Common myeloid progenitor, CD34-positive (primary cell): ENCODE measurements at regions not wholly inside any gene's neighbourhood (a gene's known extent, or its start where the extent isn't known, plus 50 kb on each side); places are given as distances from the start of the nearest gene placed in this dataset.

Experiments
- CTCF ChIA-PET: fragments of 350-600 bp; sonication (Branson Sonifier 250); formaldehyde crosslinking; loops from one replicate; lab custom pipeline; 2021; ENCODE audit warnings: antibody characterized with exemption; lab: Charles Lee
- POLR2A ChIA-PET: fragments of 350-600 bp; sonication (Branson Sonifier 250); formaldehyde crosslinking; loops from one replicate; lab custom pipeline; 2021; ENCODE audit warnings: antibody characterized with exemption; lab: Charles Lee
- DNase-seq, 3 donors: peaks; one replicate each; pipeline versions ENCODE4 v3.0.0 to v3.0.0-alpha.2; 2013
- H3K27ac ChIP-seq, 2 experiments: 1 replicate in 1 of 2; 2 replicates in 1 of 2; pipeline ENCODE4 v1.7.0; 2013; ENCODE audit warnings: inconsistent platforms in 2 of 2, low read length in 2 of 2, mild to moderate bottlenecking in 2 of 2, low read depth in 1 of 2, moderate library complexity in 1 of 2; ENCODE audit not compliant: severe bottlenecking in 2 of 2, insufficient read depth in 1 of 2, poor library complexity in 1 of 2
- H3K27me3 ChIP-seq, 5 experiments: replicated peaks in 2 of 5; 1 replicate in 3 of 5; 2 replicates in 2 of 5; pipeline versions ENCODE4 v1.6.1 to v1.7.0; 2013; ENCODE audit warnings: low read length in 4 of 5, mild to moderate bottlenecking in 2 of 5, moderate library complexity in 2 of 5, inconsistent platforms in 1 of 5; ENCODE audit not compliant: insufficient read depth in 5 of 5, control insufficient read depth in 4 of 5
- H3K36me3 ChIP-seq, 4 experiments: 1 replicate in 2 of 4; 2 replicates in 2 of 4; pipeline versions ENCODE4 v1.6.1 to v1.7.0; 2013; ENCODE audit warnings: low read length in 3 of 4, control low read depth in 1 of 4, mild to moderate bottlenecking in 1 of 4; ENCODE audit not compliant: control insufficient read depth in 4 of 4, insufficient read depth in 4 of 4
- H3K4me1 ChIP-seq, 4 experiments: 1 replicate in 3 of 4; 2 replicates in 1 of 4; pipeline versions ENCODE4 v1.6.1 to v1.7.1; 2013; ENCODE audit warnings: low read length in 3 of 4, mild to moderate bottlenecking in 3 of 4, control low read depth in 1 of 4, inconsistent platforms in 1 of 4, moderate library complexity in 1 of 4; ENCODE audit not compliant: control insufficient read depth in 4 of 4, insufficient read depth in 4 of 4; ENCODE audit errors: control extremely low read depth in 1 of 4
- H3K4me3 ChIP-seq, 7 experiments: 1 replicate in 4 of 7; 2 replicates in 3 of 7; pipeline versions ENCODE4 v1.5.1 to v1.7.0; 2013; ENCODE audit warnings: mild to moderate bottlenecking in 7 of 7, low read length in 6 of 7, moderate library complexity in 6 of 7, inconsistent platforms in 2 of 7, low read depth in 2 of 7, control low read depth in 1 of 7; ENCODE audit not compliant: insufficient read depth in 4 of 7, control insufficient read depth in 1 of 7; ENCODE audit errors: extremely low read depth in 1 of 7
- H3K9me3 ChIP-seq, 5 experiments: 1 replicate in 4 of 5; 2 replicates in 1 of 5; pipeline versions ENCODE4 v1.6.1 to v1.7.1; 2013; ENCODE audit warnings: low read length in 4 of 5, mild to moderate bottlenecking in 2 of 5, inconsistent platforms in 1 of 5, low read depth in 1 of 5, moderate library complexity in 1 of 5; ENCODE audit not compliant: control insufficient read depth in 4 of 5, insufficient read depth in 2 of 5; ENCODE audit errors: control extremely low read depth in 1 of 5
- WGBS: methylation state at CpG from one replicate; pipeline ENCODE4 v1.1.5; 2013; ENCODE audit not compliant: insufficient coverage; 5-methylcytosine and 5-hydroxymethylcytosine counted together

- no peak overlapping the region for H3K4me3 ChIP-seq
- H3K36me3 ChIP-seq, result no peaks in the 10 kb centered on the region
- POLR2A ChIA-PET, result no interaction called here
- H3K27ac ChIP-seq, result no peak overlapping the region
- H3K4me1 ChIP-seq, result no peaks in the 10 kb centered on the region
- peaks cover 0 to 14% (median 3%) of the 10 kb centered on the region in 5 experiments for H3K27me3 ChIP-seq
- H3K9me3 ChIP-seq, result no peaks in the 10 kb centered on the region
- DNase-seq, result peak in 1 of 3 donors; percentile 2
- WGBS, result 54% methylated on average over 4 of the region's 6 CpGs
- CTCF ChIA-PET, result no interaction called here
Measured at GRCh38 chr1:37085393-37085792, 51.1 kb upstream of the GRIK3 start.

GRCh38 chr1:37089750-37090149, 55.4 kb upstream of the GRIK3 start:
- no peak for DNase-seq
- CTCF ChIA-PET, result no interaction called here
- no peak overlapping the region for H3K27ac ChIP-seq

GRCh38 chr1:37090671-37091070, 56.4 kb upstream of the GRIK3 start:
- Histone ChIP-seq H3K9me3 (no peaks in the 10 kb centered on the region), H3K36me3 (no peaks in the 10 kb centered on the region), H3K27ac (no peak overlapping the region), H3K4me3 (no peak overlapping the region), H3K4me1 (no peaks in the 10 kb centered on the region), H3K27me3 (peaks cover 0 to 26% (median 2%) of the 10 kb centered on the region in 5 experiments)
- ChIA-PET CTCF (no interaction called here), POLR2A (no interaction called here)
- no peak for DNase-seq
- 100% methylated on average over 1 of the region's 2 CpGs for WGBS

More at GRCh38 chr1:37089750-37090149, 55.4 kb upstream of the GRIK3 start:
- no peaks in the 10 kb centered on the region for H3K9me3 ChIP-seq
- 56% methylated on average over 3 of the region's 3 CpGs for WGBS
- no peaks in the 10 kb centered on the region for H3K4me1 ChIP-seq
- H3K36me3 ChIP-seq, result no peaks in the 10 kb centered on the region
- POLR2A ChIA-PET, result no interaction called here
- H3K27me3 ChIP-seq, result peaks cover 0 to 24% (median 2%) of the 10 kb centered on the region in 5 experiments
- H3K4me3 ChIP-seq, result no peak overlapping the region

- no peaks in the 10 kb centered on the region for H3K9me3 ChIP-seq
- peaks cover 0 to 15% (median 2%) of the 10 kb centered on the region in 5 experiments for H3K27me3 ChIP-seq
- ChIA-PET POLR2A (no interaction called here), CTCF (no interaction called here)
- DNase-seq, result no peak
- no peak overlapping the region for H3K27ac ChIP-seq
- 90% methylated on average over 1 of the region's 1 CpG for WGBS
- no peaks in the 10 kb centered on the region for H3K4me1 ChIP-seq
- H3K36me3 ChIP-seq, result no peaks in the 10 kb centered on the region
- no peak overlapping the region for H3K4me3 ChIP-seq
Measured at GRCh38 chr1:37092937-37093336, 58.6 kb upstream of the GRIK3 start.

GRCh38 chr1:37094302-37094701, 60.0 kb upstream of the GRIK3 start:
- Histone ChIP-seq H3K36me3 (no peaks in the 10 kb centered on the region), H3K4me3 (no peak overlapping the region), H3K4me1 (no peaks in the 10 kb centered on the region), H3K9me3 (no peaks in the 10 kb centered on the region), H3K27ac (no peak overlapping the region), H3K27me3 (peaks cover 0 to 15% (median 2%) of the 10 kb centered on the region in 5 experiments)
- WGBS, result 54% methylated on average over 6 of the region's 6 CpGs
- ChIA-PET POLR2A (no interaction called here), CTCF (no interaction called here)
- no peak for DNase-seq

- peaks cover 0 to 15% (median 2%) of the 10 kb centered on the region in 5 experiments for H3K27me3 ChIP-seq
- DNase-seq, result peak in 1 of 3 donors; percentile 1
Measured at GRCh38 chr1:37096523-37096922, 62.2 kb upstream of the GRIK3 start.

GRCh38 chr1:37097731-37098130, 63.4 kb upstream of the GRIK3 start:
- no peak for DNase-seq
- ChIA-PET CTCF (no interaction called here), POLR2A (no interaction called here)
- WGBS, result 83% methylated on average over 5 of the region's 7 CpGs
- no peaks in the 10 kb centered on the region for H3K36me3 ChIP-seq
- peaks cover 0 to 20% (median 0%) of the 10 kb centered on the region in 5 experiments for H3K27me3 ChIP-seq
- no peaks in the 10 kb centered on the region for H3K9me3 ChIP-seq
- H3K4me1 ChIP-seq, result no peaks in the 10 kb centered on the region
- H3K4me3 ChIP-seq, result no peak overlapping the region
- H3K27ac ChIP-seq, result no peak overlapping the region

More at GRCh38 chr1:37096523-37096922, 62.2 kb upstream of the GRIK3 start:
- Histone ChIP-seq H3K4me3 (no peak overlapping the region), H3K9me3 (no peaks in the 10 kb centered on the region), H3K36me3 (no peaks in the 10 kb centered on the region), H3K4me1 (no peaks in the 10 kb centered on the region), H3K27ac (no peak overlapping the region)
- ChIA-PET POLR2A (no interaction called here), CTCF (no interaction called here)
- WGBS, result 58% methylated on average over 3 of the region's 6 CpGs
